HUES64 (cell line): ENCODE measurements at regions not wholly inside any gene's neighbourhood (a gene's known extent, or its start where the extent isn't known, plus 50 kb on each side); places are given as distances from the start of the nearest gene placed in this dataset.
"Not testable (repeated sequence)": the region's sequence is repeated elsewhere in the genome, so short reads cannot be mapped to it uniquely, and the experiment has no call there.

Experiments
- H3K27ac ChIP-seq: 2 replicates; pipeline ENCODE4 v1.7.0; 2013; ENCODE audit warnings: low read depth, low read length, inconsistent platforms
- H3K27me3 ChIP-seq: 2 replicates; pipeline ENCODE4 v1.6.1; 2013; ENCODE audit warnings: mild to moderate bottlenecking, low read length; ENCODE audit not compliant: insufficient read depth
- H3K36me3 ChIP-seq: 2 replicates; pipeline ENCODE4 v1.6.1; 2013; ENCODE audit warnings: mild to moderate bottlenecking, low read length; ENCODE audit not compliant: insufficient read depth
- H3K4me1 ChIP-seq: 2 replicates; pipeline ENCODE4 v1.6.1; 2013; ENCODE audit warnings: mild to moderate bottlenecking, low read length, moderate library complexity; ENCODE audit not compliant: insufficient read depth
- H3K4me3 ChIP-seq: 2 replicates; pipeline ENCODE4 v1.5.1; 2013; ENCODE audit warnings: mild to moderate bottlenecking, low read length, moderate library complexity
- H3K9ac ChIP-seq: 2 replicates; pipeline ENCODE4 v1.6.1; 2013; ENCODE audit warnings: mild to moderate bottlenecking, low read depth, low read length
- H3K9me3 ChIP-seq: 2 replicates; pipeline ENCODE4 v1.6.1; 2013; ENCODE audit warnings: low read depth, low read length; ENCODE audit not compliant: insufficient read depth
- WGBS: fragments of 150-250, 120-280 bp; methylation state at CpG from one replicate; pipeline ENCODE4 v1.1.7; 2013; ENCODE audit warnings: missing lambda C conversion rate; 5-methylcytosine and 5-hydroxymethylcytosine counted together

GRCh38 chr10:65219444-65219843 lies 1698.2 kb downstream of the REEP3 start:
- Histone ChIP-seq H3K4me1 (no peaks in the 10 kb centered on the region), H3K9me3 (no peaks in the 10 kb centered on the region), H3K27me3 (no peaks in the 10 kb centered on the region), H3K9ac (no peak overlapping the region), H3K27ac (no peak overlapping the region), H3K4me3 (no peak overlapping the region), H3K36me3 (no peaks in the 10 kb centered on the region)
- no CpG with 5 or more reads among the region's 3 CpGs for WGBS

GRCh38 chr10:65231148-65231547 lies 1694.7 kb upstream of the LRRTM3 start:
- H3K27me3 ChIP-seq: no peaks in the 10 kb centered on the region
- peak overlapping the region; percentile 7; the same call in 1 of the 2 replicates for H3K27ac ChIP-seq
- no peak overlapping the region for H3K9ac ChIP-seq
- WGBS: 50% methylated on average over 3 of the region's 3 CpGs
- peaks cover 22% of the 10 kb centered on the region for H3K4me1 ChIP-seq
- H3K4me3 ChIP-seq: no peak overlapping the region
- H3K9me3 ChIP-seq: no peaks in the 10 kb centered on the region
- H3K36me3 ChIP-seq: no peaks in the 10 kb centered on the region

GRCh38 chr10:65234261-65234660 lies 1691.6 kb upstream of the LRRTM3 start:
- 95% methylated on average over 2 of the region's 2 CpGs for WGBS

GRCh38 chr10:65235266-65235665 lies 1690.6 kb upstream of the LRRTM3 start:
- H3K9me3 ChIP-seq: no peaks in the 10 kb centered on the region
- no peaks in the 10 kb centered on the region for H3K27me3 ChIP-seq
- peaks cover 22% of the 10 kb centered on the region for H3K4me1 ChIP-seq
- 95% methylated on average over 2 of the region's 2 CpGs for WGBS
- no peak overlapping the region for H3K4me3 ChIP-seq
- H3K36me3 ChIP-seq: no peaks in the 10 kb centered on the region
- H3K9ac ChIP-seq: no peak overlapping the region
- no peak overlapping the region for H3K27ac ChIP-seq

More at GRCh38 chr10:65234261-65234660, 1691.6 kb upstream of the LRRTM3 start:
- Histone ChIP-seq H3K4me1 (peaks cover 22% of the 10 kb centered on the region), H3K36me3 (no peaks in the 10 kb centered on the region), H3K4me3 (no peak overlapping the region), H3K9ac (no peak overlapping the region), H3K9me3 (no peaks in the 10 kb centered on the region), H3K27me3 (no peaks in the 10 kb centered on the region), H3K27ac (no peak overlapping the region)

- no peak overlapping the region for H3K27ac ChIP-seq
- H3K27me3 ChIP-seq: no peaks in the 10 kb centered on the region
- WGBS: 91% methylated on average over 2 of the region's 2 CpGs
- H3K4me1 ChIP-seq: peaks cover 19% of the 10 kb centered on the region
- no peak overlapping the region for H3K9ac ChIP-seq
- H3K36me3 ChIP-seq: no peaks in the 10 kb centered on the region
- no peaks in the 10 kb centered on the region for H3K9me3 ChIP-seq
- H3K4me3 ChIP-seq: no peak overlapping the region
Measured at GRCh38 chr10:65235846-65236245, 1690.0 kb upstream of the LRRTM3 start.

- WGBS: 98% methylated on average over 2 of the region's 2 CpGs
- H3K27ac ChIP-seq: no peak overlapping the region
- no peaks in the 10 kb centered on the region for H3K27me3 ChIP-seq
- no peak overlapping the region for H3K4me3 ChIP-seq
- no peaks in the 10 kb centered on the region for H3K36me3 ChIP-seq
- no peaks in the 10 kb centered on the region for H3K4me1 ChIP-seq
- no peaks in the 10 kb centered on the region for H3K9me3 ChIP-seq
- no peak overlapping the region for H3K9ac ChIP-seq
Measured at GRCh38 chr10:65265451-65265954, 1660.3 kb upstream of the LRRTM3 start.

GRCh38 chr10:65269551-65269950 lies 1656.3 kb upstream of the LRRTM3 start:
- H3K9me3 ChIP-seq, H3K4me1 ChIP-seq, H3K4me3 ChIP-seq, H3K27ac ChIP-seq, H3K9ac ChIP-seq, H3K36me3 ChIP-seq: not testable (repeated sequence)
- peaks cover 13% of the 10 kb centered on the region for H3K27me3 ChIP-seq

- 96% methylated on average over 10 of the region's 10 CpGs for WGBS
- Histone ChIP-seq H3K4me3 (no peak overlapping the region), H3K36me3 (no peaks in the 10 kb centered on the region), H3K27me3 (peaks cover 13% of the 10 kb centered on the region), H3K9ac (no peak overlapping the region), H3K9me3 (no peaks in the 10 kb centered on the region), H3K4me1 (peaks cover 7% of the 10 kb centered on the region), H3K27ac (no peak overlapping the region)
Measured at GRCh38 chr10:65270969-65271368, 1654.9 kb upstream of the LRRTM3 start.

GRCh38 chr10:65273115-65273514 lies 1652.7 kb upstream of the LRRTM3 start:
- H3K27ac ChIP-seq: peak overlapping the region; percentile 12; the same call in 1 of the 2 replicates
- peaks cover 3% of the 10 kb centered on the region; the same call in 1 of the 2 replicates for H3K9me3 ChIP-seq
- no peaks in the 10 kb centered on the region for H3K36me3 ChIP-seq
- peaks cover 13% of the 10 kb centered on the region for H3K27me3 ChIP-seq
- no peak overlapping the region for H3K9ac ChIP-seq
- H3K4me3 ChIP-seq: no peak overlapping the region
- peaks cover 7% of the 10 kb centered on the region for H3K4me1 ChIP-seq

GRCh38 chr10:65275296-65275695 lies 1650.5 kb upstream of the LRRTM3 start:
- peaks cover 13% of the 10 kb centered on the region for H3K27me3 ChIP-seq
- no peak overlapping the region for H3K27ac ChIP-seq
- H3K9me3 ChIP-seq: peaks cover 16% of the 10 kb centered on the region; the same call in 1 of the 2 replicates
- no peak overlapping the region for H3K4me3 ChIP-seq
- H3K4me1 ChIP-seq: peaks cover 7% of the 10 kb centered on the region
- H3K9ac ChIP-seq: no peak overlapping the region
- WGBS: 88% methylated on average over 1 of the region's 4 CpGs
- no peaks in the 10 kb centered on the region for H3K36me3 ChIP-seq

- Histone ChIP-seq H3K36me3 (no peaks in the 10 kb centered on the region), H3K9me3 (peaks cover 12% of the 10 kb centered on the region; the same call in 1 of the 2 replicates), H3K27me3 (no peaks in the 10 kb centered on the region), H3K9ac (no peak overlapping the region), H3K4me1 (no peaks in the 10 kb centered on the region; the same call in 1 of the 2 replicates), H3K4me3 (no peak overlapping the region), H3K27ac (no peak overlapping the region)
- WGBS: 91% methylated on average over 4 of the region's 5 CpGs
Measured at GRCh38 chr10:65284495-65285041, 1641.3 kb upstream of the LRRTM3 start.

- H3K4me1 ChIP-seq, H3K27me3 ChIP-seq, H3K4me3 ChIP-seq, H3K9me3 ChIP-seq, H3K36me3 ChIP-seq, H3K9ac ChIP-seq, H3K27ac ChIP-seq: not testable (repeated sequence)
- WGBS: 98% methylated on average over 3 of the region's 3 CpGs
Measured at GRCh38 chr10:65285726-65286125, 1640.1 kb upstream of the LRRTM3 start.
